Renal cortex interstitium (tissue), 11 donors: ENCODE measurements at regions not wholly inside any gene's neighbourhood (a gene's known extent, or its start where the extent isn't known, plus 50 kb on each side); places are given as distances from the start of the nearest gene placed in this dataset.
"Not testable (repeated sequence)": the region's sequence is repeated elsewhere in the genome, so short reads cannot be mapped to it uniquely, and the experiment has no call there.

ENCODE experiments used
- DNase-seq, 11 donors: peaks; one replicate each; pipeline ENCODE4 v3.0.0-alpha.2; 2013; ENCODE audit warnings: low read depth in 9 of 11, low spot score in 4 of 11; ENCODE audit errors: extremely low read depth in 1 of 11

DNA sequence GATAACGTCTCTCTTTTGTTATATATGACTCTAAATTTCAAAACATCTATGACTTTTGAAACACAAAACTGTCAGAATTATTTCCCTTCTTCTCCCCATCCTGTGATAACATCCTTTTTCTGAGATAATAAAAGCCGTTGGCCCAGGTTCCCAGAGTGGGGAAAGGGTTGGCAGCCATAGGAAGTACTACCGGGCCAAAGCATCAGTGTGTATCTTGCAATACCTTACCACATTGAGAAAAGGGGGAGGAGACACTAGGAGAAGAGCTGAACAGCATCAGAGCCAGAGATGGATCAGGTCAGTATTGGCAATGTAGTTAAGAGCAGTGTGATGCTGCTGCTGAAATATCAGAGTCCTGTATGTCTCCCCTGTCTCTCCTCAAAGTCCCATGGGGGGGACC is 210.0 kb upstream of the PROK2 start:
- no peak for DNase-seq

DNA sequence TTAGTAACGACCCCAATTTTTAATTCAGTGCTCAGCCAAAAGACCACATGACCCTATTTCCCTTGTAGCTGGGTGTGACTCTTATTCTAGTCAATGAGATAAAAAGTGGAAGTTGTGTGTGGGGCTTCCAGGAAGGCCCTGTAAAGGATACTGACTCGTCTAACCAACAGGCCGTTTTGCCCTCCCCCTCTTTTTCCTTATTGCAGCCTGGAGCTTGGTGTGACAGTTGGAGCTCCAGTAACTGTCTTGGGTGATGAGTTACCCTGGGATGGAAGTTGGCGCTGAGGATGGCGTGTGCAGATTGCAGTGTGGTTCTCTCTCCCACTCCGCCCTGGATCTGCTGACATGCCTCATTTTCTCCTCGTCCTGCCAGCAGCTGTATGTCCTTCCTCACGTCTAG is 209.3 kb upstream of the PROK2 start:
- no peak for DNase-seq

DNA sequence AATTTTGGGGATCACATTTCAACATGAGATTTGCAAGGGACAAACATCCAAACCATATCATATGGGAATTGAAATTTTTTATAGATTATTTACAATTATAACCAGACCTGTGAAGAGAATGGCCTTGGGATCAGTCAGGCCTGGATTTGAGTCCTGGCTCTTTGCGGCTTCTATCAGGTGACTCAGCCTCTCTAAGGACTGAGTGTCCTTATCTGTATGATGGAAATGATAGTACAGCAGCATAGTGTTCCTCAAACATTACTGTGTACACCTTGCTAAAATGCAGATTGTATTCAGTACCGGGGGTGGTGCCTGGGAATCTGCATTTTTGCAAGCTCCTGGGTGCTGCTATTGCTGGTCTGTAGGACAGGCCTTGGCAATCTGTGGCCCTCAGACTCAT is 206.7 kb upstream of the PROK2 start:
- DNase-seq, result no peak

DNA sequence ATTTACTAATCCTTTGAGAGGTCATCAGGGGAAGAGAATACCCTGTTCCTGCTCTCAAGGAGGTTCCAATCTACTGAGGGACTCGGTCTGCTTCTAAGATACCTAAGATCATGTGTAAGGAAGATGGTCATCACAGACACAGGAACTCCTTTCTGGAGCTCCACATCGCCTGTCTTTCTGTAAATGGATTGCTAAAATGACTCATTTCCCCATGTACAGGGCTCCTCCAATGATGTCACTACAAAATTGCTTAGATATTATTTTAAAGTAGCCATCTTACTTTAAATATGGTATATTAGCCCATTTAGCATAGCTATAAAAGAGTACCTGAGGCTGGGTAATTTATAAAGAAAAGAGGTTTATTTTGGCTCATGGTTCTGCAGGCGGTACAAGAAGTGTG is 206.1 kb upstream of the PROK2 start:
- DNase-seq, result no peak

DNA sequence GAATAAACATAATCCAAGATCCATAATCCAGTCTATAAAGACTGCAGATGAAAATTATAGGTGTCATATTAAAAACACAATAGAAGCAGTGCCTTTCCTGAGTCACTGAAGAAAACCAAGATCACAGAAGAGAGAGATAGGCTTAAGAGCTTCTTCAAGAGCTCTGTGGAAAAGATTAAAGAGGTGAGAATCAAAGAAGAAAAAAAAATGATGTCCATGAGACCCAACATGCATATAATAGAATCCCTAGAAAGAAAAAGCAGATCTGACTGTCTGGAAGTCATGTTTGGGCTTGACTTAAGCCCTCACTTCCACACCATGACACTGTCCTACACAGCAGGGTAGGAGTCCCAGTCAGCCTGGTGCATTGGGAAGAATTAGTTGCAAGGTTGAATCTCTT is 205.6 kb upstream of the PROK2 start:
- DNase-seq, result no peak

DNA sequence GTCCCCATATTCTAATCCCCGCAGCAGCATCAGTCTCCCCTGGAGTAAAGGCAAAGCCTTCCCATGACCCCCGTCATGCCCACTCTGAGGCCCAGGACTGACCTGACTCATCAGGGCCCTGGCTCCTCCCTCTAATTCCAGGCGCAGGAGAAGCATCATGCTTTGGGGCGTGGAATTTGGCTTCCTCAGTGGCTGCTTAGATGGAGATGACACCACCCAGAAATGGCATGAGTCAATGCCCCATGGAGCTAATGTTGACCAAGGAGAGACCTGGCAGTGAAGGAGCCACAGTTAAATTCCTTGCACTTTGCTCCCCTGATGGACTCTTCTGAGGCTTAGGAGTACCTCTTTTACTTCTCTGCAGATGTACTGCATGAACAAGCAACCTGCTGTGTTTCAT is 204.2 kb upstream of the PROK2 start:
- DNase-seq, result no peak

DNA sequence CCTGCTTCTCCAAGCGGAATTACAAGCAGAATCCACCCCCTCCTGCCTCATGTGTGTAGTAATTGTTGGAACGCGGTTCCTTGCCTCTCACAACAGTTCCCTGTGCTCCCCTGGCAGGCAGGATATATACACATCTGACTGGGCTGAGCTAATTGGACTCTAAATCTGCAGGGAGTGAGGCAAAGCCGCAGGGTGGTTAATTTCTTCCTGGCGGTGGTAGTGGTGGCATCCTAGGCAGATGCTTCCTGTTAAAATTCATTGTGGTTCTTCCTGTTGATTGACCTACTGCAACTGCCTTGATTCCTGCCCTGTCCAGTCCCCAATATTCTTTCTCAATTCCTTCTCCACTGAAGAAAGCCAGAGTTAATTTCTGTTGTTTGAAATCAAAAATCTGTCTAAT is 202.9 kb upstream of the PROK2 start:
- DNase-seq, result no peak

DNA sequence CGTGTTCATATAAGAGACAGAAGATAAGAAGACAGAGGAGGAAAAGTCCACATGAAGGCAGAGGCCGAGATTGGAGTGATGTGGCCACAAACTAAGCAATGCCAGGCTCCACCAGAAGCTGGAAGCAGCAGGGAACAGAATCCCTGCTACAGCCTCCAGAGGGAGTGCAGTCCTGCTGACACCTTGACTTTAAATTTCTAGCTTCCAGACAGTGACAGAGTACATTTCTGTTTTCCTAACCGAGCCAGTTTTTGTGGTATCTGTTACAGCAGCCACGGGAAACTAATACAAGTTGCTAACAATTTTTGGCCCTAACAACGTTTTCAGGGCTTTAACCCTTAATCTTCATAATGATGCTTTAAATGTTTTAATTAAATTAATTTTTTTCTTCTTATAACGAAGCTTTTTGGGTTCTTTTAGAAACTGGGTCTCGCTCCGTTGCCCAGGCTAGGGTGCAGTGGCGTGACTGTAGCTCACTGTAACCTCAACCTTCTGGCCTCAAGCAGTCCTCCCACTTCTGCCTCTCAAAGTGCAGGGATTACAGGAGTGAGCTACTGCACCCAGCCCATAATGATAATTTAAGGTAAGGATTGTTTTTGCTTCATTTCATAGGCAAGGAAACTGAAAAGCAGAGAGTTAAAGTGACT is 202.3 kb upstream of the PROK2 start:
- DNase-seq, result no peak

DNA sequence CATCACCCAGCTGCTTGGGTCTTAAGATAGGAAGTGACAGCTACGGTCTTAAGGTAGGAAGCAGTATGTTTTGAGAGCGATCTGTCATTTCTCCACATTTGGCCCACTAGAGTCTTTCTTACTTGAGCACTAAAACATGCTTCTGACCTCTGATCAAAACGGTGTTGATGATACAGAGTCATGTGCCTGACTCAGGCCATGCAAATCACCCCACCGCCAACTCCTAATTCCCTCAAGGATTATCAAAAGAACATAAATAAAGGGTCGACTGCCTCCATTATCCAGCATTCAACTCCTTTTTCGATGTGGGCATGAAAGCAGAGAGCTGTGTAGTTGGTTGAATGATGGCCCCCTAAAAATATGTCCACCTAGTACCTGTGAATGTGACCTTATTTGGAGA is 201.7 kb upstream of the PROK2 start:
- DNase-seq, result no peak

DNA sequence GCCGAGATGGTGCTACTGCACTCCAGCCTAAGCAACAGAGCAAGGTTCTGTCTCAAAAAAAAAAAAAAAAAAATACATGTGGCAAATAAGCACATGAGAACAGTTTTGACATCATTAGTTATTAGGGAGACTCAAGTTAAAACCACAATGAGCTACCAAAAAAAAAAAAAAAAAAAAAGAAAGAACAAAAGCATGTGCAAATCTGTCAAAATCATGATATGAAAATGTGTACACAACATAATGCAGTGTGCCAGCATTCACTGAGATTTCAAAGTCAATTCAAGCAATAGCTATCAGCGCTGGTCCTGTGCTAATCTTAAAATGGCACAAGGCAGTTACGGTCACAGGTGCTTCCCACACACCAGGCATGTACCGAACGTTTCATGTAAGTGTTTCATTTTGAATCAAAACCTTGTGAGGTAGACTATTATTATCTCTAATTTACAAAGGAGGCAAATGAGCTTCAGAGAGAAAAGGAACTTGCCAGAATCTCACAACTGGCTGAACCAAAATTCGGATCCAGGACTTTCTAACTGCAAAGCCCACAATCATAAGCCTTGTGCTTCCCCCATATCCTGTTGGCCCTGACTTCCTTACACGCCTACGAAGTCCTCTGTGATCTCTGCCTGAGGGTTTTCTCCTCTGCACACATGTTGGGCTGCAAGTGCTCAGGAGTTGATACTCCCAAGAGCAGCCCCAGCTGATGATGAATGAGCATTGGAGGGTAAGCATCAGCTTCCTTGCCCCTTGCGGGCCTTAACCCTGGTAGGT is 200.1 kb upstream of the PROK2 start:
- no peak for DNase-seq

DNA sequence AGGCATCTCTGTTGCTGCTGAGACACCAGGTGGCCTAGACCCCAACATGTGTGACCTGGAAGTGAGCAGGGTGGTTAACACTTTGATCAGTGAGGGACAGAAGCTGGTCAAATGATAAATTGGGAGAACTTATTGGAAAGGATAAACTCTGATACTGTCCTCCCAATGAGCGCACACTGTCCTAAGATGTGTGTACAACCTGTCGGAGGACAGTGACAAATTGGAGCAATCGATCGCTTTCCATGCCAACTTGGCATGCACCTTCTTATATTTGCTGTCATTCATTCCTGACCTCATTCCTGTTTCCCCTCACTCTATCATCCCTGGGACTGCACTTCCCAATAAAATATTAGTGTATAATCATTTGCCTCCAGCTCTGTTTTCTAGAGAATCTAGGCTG is 198.7 kb upstream of the PROK2 start:
- no peak for DNase-seq

DNA sequence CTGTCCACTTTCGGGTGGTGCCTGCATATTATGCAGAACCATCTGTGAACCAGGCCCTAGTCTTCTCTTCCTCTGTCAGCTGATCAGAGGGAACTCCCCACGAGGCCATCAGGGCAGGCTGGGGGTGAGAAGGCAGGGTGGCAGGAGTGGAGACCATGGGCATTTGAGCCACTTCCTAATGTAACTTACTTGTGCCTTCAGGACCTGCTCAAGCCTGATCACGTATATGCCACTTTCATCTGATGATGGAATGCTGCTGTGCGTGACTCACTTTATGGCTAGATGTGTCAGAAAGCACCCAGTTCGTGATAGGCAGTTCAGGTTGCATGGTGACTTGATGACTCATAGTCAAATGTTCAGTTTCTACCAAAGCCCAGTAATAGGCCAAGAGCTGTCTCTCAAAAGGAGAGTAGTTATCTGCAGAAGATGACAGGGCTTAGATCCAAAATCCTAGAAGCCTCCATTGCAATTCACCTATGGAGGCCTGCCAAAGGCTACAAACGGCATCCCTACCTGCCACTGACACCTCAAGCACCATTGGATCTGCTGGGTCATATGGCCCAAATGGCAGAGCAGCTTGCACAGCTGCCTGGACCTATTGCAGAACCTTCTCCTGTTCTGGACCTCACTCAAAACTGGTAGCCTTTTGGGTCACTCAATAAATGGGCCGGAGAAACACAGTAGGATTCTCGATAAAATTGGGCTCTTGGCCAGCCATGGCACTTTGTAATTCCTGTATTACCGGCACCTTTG is 197.7 kb upstream of the PROK2 start:
- not testable (repeated sequence) for DNase-seq

DNA sequence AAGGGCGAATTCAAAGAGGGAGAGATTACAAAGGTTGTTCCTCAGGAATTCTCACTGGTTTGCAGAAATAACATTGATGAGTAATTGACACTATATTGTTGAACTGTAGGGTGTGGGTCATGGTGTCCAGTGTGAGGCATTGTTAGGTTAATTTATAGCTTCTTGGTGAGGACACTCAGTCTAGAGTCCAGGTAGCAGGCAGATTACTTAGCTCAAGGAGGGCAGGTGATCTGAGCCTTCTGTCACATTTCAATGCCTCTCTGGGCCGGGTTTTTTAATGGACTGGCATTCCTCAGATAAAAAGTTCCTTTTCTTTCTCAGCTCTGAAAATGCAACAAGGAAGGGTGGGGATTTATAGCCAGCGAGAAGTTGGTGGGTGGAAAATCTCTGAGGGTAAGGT is 194.2 kb upstream of the PROK2 start:
- DNase-seq, result no peak

DNA sequence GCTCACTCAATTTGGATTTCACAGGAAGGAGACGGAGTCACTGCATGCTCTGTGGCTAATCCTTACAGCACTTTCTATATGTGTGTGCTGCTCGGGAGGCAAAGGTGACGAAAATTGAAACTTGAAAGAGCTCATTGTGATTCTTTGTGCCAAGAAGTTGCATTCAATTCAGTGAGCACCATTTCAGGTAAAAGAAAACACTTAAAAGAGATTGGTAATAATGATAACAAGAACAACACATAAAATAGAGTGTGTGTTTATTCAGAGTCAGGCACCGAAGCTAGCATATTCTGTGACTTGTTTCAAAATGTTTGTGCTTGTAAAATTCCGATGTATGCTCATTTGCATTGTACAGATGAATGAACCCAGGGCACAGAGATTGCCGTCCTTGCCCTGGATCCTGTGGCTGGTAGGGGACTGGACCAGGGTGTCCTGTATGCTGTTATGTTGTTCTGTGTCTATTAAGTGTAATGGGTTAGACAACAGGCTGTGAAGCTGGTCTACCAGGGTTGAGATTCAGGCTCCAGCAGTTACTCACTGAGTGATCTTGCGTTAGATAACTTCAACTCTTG is 193.3 kb upstream of the PROK2 start:
- peak in 1 of 11 donors; percentile 13 for DNase-seq

DNA sequence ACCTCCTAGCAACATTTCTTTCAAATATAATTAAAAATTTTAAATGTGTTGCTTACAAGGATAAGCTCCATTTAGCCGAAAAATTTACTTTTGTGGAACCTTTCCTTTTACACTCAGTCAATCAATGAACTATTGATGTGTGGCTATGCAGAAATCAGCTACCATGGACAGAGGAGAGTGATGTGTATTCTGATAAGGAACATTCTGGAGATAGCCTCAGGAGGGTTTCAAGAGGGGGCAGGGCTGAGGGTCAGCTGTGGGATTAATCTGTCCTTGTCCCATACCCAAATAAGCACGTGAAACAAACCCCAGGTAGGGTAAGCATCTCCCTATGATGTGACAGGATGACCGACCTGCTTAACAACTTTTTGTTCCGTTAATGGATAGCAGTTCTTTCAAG is 192.6 kb upstream of the PROK2 start:
- no peak for DNase-seq

DNA sequence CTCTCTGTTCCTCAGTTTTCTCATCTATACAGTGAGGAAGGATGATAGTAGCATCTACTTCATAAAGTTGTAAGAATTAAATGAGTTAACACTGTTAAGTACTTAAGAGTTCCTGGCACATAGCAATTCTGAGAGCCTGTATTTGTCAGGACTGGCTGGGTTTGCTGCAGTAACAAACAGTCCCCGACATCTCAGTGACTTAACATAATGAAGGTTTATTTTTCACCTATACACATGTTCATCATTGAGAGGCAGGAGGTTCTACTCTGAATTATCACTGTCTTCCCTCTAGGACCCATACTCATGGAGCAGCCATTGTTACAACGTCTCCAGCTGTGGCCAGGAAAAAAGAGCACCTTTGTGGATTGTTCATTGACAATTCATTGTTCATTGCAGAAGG is 190.6 kb upstream of the PROK2 start:
- no peak for DNase-seq

DNA sequence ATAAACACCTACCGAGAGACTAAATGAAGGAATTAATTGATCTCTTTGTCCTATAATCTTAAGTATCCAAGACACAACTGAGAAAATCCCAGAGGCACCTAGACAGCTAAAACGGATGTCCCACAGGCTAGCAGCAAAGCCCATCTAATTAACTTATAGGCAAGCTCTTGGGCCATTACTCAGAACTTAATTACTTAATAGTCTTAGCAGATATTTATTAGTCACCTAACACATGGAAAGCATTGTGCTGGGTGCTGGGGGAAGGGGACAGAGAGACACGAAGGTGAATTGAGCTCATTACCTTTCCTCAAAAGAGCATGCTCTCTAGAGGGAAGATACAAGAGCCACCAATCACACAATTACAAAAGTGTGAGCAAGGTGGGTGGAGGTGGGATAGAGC is 189.8 kb upstream of the PROK2 start:
- DNase-seq, result no peak

DNA sequence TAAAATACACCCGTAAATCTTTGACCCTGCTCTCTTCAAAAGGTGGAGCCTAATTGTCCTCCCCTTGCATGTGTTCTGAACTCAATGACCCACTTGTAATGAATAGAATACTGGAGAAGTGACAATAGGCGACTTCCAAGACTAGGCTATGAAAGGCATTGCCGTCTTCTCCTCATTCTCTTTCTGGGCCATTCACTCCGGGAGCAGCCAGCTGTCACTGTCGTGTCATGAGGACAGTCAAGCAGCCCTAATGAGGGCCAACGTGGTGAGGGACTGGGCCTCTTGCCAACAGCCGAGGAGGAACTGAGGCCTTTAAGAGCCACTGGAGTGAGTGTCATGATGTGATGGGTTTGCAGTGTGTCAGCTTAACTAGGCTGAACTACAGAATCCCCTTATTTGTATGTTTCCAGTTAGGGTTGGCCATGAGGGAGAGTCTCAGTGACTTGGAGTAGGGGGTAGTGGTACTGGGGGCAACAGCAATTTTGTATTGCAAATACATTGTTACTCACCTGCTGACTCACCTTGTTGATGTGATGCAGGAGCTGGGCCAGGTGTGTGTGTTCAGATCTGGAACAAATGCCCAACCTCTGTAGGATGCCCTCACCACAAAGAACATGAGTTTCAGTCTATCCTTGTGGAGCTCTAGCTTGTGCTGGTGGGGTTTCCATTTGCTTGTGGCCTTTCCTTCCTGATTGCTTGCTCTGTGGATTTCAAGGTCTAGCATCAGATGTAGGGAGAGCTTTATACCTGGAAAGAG is 188.5 kb upstream of the PROK2 start:
- DNase-seq, result no peak

DNA sequence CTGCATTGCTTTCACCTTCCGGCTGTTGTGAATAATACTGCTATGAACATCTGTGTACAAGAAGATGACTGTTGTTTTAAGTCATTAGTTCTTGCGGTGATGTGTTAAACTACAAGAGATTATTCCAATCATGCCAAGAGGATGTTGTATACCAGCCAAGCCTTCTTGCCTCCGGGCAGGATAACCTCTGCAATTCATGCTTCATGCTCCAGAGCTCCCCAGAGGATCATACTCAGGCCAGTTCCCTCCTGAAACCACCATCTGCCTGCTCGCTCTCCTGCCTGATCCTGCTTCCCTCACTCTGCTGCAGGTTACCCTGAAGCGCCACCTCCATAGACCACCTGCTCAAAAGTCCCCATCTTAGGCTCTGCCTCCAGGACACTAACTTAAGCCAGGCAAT is 187.1 kb upstream of the PROK2 start:
- DNase-seq, result no peak
